GM12873 (cell line): ENCODE measurements at regions not wholly inside any gene's neighbourhood (a gene's known extent, or its start where the extent isn't known, plus 50 kb on each side); places are given as distances from the start of the nearest gene placed in this dataset.

Source experiments
- TF ChIP-seq, protein P1 (sequence below): IDR thresholded peaks from 2 replicates; pipeline ENCODE4 v1.5.1; 2012; ENCODE audit warnings: low read depth, mild to moderate bottlenecking, moderate library complexity, low read length, control low read depth; ENCODE audit not compliant: insufficient read depth; ENCODE audit errors: missing control alignments

DNA sequence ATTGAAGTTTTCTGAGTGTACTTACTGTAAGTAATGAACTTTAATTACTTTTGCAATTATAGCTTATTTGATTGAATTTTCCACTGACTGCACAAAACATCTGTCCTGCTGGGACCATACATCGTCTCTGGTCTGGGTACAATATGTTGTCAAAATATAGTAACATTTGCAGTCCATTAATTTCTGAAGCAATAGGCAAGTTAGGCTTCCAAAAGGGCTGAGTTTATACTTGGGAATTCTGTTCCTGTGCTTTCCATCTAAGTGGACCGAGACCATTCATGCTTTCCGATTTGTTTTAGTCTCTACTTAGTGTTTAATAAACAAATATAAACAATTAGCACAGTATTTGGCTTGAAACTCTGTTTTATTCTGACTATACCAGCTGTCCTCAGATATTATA lies 139.3 kb downstream of the RFPL4B start:
- TF ChIP-seq, protein P1, sequence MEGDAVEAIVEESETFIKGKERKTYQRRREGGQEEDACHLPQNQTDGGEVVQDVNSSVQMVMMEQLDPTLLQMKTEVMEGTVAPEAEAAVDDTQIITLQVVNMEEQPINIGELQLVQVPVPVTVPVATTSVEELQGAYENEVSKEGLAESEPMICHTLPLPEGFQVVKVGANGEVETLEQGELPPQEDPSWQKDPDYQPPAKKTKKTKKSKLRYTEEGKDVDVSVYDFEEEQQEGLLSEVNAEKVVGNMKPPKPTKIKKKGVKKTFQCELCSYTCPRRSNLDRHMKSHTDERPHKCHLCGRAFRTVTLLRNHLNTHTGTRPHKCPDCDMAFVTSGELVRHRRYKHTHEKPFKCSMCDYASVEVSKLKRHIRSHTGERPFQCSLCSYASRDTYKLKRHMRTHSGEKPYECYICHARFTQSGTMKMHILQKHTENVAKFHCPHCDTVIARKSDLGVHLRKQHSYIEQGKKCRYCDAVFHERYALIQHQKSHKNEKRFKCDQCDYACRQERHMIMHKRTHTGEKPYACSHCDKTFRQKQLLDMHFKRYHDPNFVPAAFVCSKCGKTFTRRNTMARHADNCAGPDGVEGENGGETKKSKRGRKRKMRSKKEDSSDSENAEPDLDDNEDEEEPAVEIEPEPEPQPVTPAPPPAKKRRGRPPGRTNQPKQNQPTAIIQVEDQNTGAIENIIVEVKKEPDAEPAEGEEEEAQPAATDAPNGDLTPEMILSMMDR = no peak

DNA sequence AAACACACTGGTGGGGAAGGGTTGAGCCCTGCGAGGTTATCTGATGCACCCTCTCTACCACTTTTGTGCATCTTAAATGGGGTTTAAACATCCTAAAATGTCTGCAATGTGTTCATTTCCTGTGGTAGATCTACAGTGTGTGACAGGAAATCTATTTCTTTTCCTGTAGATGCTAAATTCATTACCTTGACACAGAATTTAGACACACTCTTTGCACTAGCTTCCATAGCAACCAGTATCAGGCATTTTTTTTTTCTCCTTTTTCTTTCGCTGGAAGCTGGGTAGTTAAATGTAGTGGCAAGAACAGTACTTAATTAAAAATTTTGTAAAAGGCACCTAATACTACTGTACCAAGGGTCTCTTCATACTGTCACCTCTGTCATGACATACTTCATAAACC lies 141.1 kb downstream of the RFPL4B start:
- TF ChIP-seq, protein P1 = no peak

DNA sequence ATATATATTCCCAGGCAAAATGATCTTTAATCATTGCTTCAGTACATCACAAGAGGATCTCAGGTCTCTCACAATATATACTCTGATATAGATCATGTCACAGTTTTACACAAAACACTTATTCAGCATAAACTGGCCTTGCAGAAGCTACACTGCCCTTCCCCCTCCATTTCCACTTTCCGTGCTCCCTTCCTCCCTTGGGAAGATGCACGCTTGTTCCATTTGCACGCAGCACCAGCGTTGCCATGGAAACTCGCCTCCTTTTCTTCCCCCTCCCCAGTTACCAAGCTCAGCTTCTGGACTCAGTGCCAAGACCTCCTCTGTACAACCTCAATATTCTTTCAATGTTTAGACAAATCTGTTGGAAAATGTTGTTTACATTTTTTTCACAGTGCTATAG lies 154.6 kb downstream of the RFPL4B start:
- TF ChIP-seq, protein P1 = no peak

DNA sequence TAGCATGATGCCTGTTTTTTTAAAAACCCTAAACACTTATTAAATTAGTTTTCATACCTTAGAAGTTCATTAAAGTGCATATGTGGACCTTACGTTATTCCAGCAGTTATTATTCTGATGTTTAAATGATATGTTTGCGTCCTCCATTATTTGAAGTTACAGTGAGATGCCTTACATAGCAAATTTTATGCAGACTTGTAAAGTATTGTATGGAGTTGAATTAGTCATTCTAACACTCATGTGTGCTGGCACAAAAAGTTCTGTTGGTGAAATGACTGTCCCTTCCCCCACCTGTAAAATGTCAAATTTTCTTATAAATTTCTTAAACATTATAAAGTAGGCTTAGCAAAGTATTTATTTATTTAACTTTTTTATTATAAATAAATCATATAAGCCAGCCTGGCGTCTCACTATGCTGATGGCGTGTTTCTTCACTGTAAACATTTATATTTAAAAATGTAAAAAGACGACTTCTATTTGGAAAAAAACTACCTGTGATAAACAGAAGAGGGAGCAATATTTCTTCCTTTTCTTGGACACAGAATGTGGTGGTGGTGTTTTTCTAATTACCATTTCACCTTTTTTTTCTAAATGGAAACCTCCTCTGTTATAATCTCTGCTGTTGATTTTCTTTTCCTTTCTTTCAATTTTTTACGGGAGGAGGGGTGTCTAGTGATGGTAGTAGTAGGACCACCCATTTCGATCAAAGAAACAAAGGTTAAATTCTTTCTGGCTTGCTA lies 155.4 kb downstream of the RFPL4B start:
- TF ChIP-seq, protein P1 = no peak

DNA sequence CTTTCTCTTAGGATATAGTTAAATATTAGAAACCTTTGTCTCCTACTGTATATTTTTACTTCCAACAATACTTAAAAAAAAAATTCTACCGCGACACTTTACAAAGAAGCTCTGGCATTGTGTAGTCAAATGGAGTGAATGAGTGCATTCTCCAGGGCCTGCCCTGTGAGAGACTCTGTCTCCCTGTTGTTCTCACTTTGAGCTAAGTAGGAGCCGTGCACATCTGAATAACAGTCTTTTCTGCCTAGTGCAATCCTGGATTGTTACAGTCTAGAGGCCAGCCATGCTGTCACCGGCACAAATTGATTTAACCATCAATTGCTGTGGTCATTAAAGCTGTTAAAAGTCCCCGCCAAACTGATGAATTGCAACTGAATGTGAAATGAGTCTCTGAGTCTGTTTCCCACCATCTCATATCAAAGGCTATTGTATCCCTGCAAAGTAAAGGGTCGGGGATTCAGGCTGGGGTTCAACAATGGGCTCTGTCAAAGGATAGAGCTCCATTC lies 156.0 kb downstream of the RFPL4B start:
- TF ChIP-seq, protein P1 = no peak

- TF ChIP-seq, protein P1 = no peak
Observed at GRCh38 chr6:112504621-112505020, 157.5 kb downstream of the RFPL4B start.

GRCh38 chr6:112511441-112511840 lies 164.3 kb downstream of the RFPL4B start:
- TF ChIP-seq, protein P1 = no peak
